Erythroblast (primary cell): ENCODE measurements at regions not wholly inside any gene's neighbourhood (a gene's known extent, or its start where the extent isn't known, plus 50 kb on each side); places are given as distances from the start of the nearest gene placed in this dataset.

ENCODE experiments used
- GATA1 ChIP-seq: IDR thresholded peaks from 2 replicates; pipeline ENCODE4 v1.6.1; 2011; ENCODE audit warnings: low read depth, mild to moderate bottlenecking, control low read depth, low read length, moderate library complexity
- POLR2A ChIP-seq: IDR thresholded peaks from 2 replicates; pipeline ENCODE4 v1.6.1; 2011; ENCODE audit warnings: mild to moderate bottlenecking, low read length

- TF ChIP-seq POLR2A (no peak), GATA1 (no peak)
Observed at GRCh38 chr2:16870491-16871076, 204.9 kb upstream of the CYRIA start.
